CD4-positive, alpha-beta T cell treated with Interleukin-10 for 1 hour (primary cell): ENCODE measurements at regions not wholly inside any gene's neighbourhood (a gene's known extent, or its start where the extent isn't known, plus 50 kb on each side); places are given as distances from the start of the nearest gene placed in this dataset.

ENCODE experiments used
- DNase-seq: peaks from one replicate; pipeline ENCODE4 v3.0.0-alpha.2; 2020

GRCh38 chr20:12395353-12395752, 477.7 kb downstream of the BTBD3 start:
- DNase-seq = no peak

DNA sequence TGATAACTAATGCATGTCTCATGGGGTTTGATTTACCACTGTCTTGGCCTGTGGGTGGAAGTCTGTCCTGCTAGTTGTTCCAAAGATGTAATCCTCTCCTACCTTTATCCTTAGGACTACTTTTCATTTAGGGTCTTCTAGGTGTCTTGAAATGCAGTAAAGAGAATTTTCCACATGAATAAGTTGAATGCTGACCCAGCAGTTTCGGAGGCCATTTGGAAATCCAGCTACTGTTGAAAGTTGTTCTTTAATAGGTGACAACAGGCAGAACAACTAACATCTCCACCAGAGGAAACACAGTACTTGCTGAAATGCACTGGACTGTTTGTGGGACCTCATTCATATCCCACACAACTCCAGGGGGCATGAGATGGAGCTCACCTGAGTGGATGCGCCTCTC, 478.1 kb downstream of the BTBD3 start:
- DNase-seq = no peak

DNA sequence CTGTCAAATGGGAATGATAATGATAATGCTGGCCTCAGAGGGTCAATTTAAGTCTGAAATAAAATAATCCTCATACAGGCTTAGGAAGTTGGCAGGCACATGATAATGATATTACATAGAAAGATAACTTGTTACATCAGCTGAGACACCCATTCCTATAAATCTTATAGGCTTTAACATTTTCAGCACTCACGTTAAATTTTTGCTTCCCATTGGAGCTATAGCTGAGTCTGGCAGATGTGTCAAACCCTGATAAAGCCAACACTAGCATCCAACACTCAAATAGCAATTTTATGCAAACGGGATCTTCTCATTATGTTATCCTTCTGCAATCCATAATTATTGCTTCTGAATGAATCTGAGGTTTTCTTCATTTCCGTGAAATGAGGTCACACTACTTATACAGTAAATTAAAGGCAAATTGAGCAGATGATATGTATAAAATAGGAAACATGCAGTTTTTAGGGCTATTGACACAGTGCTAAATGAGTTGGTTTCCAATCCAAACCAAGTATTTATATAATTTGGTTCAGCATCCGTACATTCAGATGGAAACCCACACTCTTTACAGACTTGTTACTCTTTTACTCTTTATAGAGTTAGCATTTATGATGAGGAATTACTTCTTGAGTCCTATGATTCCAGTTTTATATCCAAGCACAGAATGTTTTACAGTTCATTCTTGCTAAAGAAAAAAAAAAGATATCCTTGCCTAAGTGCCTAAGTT, 481.6 kb downstream of the BTBD3 start:
- DNase-seq = no peak

- no peak for DNase-seq
Measured at GRCh38 chr20:12404941-12405340, 487.2 kb downstream of the BTBD3 start.

- DNase-seq = no peak
Measured at GRCh38 chr20:12406978-12407377, 489.3 kb downstream of the BTBD3 start.

DNA sequence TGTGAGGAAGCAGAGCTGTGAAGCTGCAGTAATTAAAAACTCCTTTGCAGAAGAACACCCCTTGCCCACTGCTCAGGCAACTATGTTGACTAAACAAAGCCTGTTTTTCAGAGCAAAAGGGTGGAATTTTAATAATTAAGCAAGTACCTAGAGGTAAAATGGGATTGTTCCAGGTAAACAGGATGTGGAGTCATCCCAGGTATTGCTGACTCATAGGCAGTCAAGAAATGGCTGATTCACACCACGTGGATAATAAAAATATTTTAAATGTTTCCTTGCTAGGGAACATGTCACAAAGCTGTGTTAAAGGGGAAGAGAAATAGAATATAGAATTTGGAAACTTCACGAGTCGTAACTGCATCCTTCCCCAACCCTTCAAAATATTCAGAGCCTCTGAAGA, 491.8 kb downstream of the BTBD3 start:
- DNase-seq = no peak

GRCh38 chr20:12410783-12411182, 493.1 kb downstream of the BTBD3 start:
- DNase-seq = no peak

DNA sequence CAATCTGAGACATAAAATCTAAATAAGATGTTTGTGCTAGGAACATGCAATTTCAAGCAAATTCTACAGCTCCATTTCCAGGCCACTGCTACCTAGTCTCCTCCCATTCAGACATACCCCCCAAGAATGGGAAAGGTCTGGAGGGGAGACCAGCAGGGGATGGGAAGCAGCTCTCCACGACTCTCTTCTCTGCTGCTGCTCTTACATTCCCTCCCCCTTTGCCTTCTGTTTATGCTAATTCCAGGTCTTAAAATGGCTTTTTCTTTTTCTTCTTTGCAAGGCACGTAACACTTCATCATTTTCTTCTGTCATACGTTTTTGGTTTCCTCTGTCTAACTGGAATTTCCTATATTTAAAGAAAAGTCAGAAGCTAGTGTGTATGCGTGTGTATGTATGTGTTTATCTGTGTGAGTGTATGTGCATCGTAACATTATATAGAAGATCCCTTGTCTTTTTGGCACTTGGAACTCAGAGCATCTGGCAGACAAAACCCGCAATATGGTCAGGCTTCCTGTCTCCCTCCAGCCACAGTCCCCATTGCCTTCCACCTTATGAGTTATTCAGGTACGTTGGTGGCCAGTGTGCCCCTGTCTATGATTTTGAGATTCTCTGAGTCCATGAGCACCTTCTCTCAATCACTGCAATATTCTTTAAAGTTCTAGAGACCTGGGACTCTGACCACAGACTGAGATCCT, 493.7 kb downstream of the BTBD3 start:
- DNase-seq = no peak

- DNase-seq = no peak
Measured at GRCh38 chr20:12413116-12413515, 495.4 kb downstream of the BTBD3 start.

GRCh38 chr20:12414446-12415274, 497.0 kb downstream of the BTBD3 start:
- no peak for DNase-seq

DNA sequence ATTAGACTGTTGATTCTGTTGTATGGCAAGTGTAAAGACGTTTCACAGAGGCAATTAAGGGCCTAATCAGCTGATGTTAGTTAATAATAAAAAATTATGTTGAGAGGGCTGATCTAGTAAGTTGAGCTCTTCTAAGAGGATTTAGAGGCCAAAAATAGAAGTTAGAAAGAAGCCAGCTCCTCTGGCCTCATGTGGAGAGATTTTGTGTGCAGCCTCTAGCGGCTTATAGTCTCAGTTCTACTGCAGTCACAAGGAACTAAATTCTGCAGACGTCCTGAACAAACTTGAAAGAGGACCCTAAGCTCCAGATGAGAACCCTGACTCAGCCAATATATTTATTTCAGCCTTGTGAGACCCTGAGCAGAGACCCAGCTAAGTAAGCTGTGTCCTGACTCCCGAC, 498.6 kb downstream of the BTBD3 start:
- DNase-seq = no peak

- no peak for DNase-seq
Measured at GRCh38 chr20:12433724-12434123, 516.0 kb downstream of the BTBD3 start.

DNA sequence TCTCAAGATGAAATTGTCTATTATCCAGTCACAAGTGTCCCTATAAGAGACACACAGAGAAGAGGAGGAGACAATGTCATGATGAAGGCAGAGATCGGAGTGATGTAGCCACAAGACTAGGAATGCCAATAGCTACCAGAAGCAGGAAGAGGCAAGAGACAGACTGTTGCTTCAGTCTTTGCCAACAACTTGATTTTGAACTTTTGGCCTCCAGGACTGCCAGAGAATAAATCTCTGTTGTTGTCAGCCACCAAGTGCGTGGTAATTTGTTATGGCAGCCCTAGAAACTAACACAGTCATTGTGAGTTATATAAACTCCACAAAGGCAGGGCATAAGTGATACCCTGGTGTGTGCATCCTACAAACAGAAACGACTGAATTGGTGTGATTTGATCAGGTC, 517.0 kb downstream of the BTBD3 start:
- no peak for DNase-seq

- DNase-seq = no peak
Measured at GRCh38 chr20:12435268-12435667, 517.6 kb downstream of the BTBD3 start.

DNA sequence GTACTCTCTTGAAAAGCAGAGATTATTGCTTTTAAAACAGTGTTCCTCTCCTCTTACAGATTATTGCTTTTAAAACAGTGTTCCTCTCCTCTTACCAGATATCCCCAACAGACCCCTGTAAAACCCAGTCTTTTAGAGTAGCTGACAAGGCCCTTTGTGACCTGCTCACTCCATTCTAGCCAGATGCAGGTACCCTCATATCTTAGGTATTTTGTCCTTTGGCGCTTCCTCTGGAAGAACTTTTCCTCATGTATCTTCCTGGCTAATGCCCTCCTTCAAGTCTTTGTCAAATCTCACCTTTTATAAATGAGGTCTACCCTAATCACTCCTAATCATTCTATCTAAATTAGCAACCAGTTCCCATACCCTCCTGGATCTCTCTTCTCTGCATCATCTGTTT, 536.0 kb downstream of the BTBD3 start:
- DNase-seq = no peak

DNA sequence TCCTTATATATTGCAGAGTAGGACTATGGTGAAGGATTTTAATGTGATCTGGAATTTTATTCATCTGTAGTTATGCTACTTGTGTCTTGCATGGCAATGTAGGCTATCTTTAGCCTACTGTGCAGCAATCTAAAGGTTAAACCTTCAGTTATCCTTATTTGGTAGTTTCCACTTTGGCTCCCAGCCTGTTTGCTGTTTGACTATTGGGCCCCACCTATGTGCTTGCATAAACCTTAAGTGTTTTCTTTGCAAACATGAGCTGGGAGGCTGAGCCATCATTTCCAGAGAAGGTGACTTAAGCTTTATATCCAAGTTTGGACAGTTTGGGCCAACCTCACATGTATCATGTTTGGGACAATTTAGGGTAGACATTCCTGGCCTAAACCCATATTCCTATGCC, 537.5 kb downstream of the BTBD3 start:
- DNase-seq = no peak

DNA sequence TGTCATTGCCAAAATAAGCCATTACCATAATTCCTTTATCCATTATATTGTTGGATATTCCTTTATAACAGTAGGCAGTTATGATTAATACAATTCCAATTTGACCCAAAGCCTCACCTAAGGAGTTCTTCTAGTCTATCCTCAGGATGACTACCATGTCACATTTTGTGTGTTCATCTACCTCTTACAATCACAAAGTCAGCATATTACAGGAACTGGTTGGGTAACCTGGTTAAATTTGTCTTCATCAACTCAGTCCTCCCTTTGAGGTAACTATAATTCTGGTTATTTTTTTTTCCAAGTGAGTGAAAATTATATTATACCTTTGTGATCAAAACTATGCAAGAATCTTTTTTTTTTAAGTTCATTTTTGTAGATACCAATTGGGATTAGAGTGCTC, 540.5 kb downstream of the BTBD3 start:
- no peak for DNase-seq

DNA sequence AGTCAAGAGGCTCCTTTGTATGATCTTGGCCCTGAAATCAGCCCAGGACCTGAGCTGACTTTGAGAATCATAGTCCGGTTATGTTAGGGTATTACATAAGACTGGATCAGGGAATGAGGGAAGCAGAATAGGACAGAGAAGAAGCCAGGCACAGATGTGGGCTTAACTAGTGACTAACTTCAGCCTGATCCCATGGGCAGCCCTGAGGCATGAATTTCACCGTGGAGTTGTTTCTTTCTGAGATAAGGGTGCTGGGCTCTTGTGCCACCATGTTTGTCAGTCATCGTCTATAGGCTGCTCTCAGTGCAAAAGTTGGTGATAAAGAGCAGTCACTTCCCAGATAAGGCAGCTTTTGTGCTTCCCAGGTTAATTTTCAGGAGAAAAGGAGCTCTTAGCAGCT, 544.7 kb upstream of the SPTLC3 start:
- DNase-seq = no peak

DNA sequence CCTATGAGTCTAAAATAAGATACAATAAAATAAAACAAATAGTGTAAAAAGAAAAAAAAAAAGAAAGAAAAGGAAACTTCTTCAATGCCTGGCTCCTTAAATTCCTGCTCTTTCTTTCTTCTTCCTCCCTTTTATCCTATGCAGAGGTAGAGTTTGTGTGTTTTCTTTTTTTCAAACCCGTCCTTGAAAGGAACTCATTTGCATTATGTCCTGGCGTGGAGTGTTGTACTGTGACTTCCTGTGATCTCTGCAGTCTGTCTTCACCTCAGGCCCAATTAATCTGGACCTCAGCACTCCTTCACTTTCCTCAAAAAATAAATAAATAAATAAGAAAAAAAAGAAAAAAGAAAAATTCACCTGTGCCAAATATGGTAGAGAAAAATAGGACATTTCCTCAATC, 541.9 kb upstream of the SPTLC3 start:
- no peak for DNase-seq

DNA sequence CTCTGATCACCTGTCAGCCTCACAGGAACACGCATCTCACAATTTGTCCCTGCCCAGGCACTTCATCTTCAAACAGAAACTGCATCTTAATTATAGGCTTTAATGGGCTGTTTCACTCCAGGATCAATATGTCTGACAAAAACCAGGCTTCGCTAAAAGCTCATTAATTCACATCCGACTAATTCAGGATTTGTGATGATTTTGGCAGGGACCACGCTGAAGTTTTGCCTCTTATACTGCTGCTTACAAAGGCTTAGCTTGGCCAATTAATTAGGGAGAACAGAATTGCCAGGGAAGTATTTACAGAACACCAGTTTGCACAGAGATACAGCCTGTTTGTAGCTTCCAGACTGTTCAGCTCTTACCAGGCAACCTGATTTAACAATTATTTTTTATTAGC, 541.0 kb upstream of the SPTLC3 start:
- DNase-seq = no peak

GRCh38 chr20:12482661-12483060, 526.1 kb upstream of the SPTLC3 start:
- no peak for DNase-seq

DNA sequence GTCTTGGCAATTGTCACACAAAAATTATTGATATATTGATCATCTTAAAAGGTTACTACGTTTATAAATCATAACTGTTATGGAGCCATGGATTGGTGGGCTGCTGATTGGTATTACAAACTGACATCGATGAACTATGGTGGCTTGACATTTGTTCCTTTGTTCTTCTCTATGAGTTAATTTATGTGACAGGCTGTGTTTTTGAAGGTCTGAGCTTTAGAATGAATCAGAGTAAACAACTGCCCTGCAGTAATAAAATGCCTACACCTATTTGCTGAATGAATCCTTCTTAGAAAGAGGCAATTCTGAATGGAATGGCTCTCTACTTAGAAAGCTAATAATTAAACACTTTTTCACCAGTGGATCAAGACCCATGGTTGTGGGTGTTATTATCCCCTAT, 506.3 kb upstream of the SPTLC3 start:
- no peak for DNase-seq

DNA sequence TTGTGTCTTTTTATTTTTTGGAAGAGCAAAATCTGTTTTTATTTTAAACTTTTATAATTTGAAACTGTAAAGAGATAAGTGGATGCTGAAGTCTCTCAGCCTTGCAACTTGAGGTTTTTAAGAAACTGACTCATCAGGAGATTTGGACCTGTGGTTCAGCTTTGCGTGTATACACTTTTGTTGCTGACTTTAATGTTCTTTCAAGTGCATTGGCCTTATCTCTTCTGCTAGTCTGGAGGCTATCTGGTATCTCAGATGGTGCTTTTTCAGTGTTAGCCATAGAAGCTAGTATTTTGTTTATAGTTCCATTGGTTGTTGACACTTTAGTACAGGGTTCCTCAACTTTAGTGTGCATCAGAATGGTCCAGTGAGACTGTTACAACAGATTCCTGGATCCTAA, 504.0 kb upstream of the SPTLC3 start:
- DNase-seq = no peak

- DNase-seq = no peak
Measured at GRCh38 chr20:12511499-12511898, 497.3 kb upstream of the SPTLC3 start.
